SU-DHL-6 (cell line): ENCODE measurements at regions not wholly inside any gene's neighbourhood (a gene's known extent, or its start where the extent isn't known, plus 50 kb on each side); places are given as distances from the start of the nearest gene placed in this dataset.

Source experiments
- H2AFZ ChIP-seq: fragments of 200-600 bp; sonication (generic); 2 replicates; pipeline ENCODE4 v1.6.1; 2014; ENCODE audit warnings: low read depth, mild to moderate bottlenecking, moderate library complexity, mixed read lengths, antibody characterized with exemption, low read length; ENCODE audit not compliant: severe bottlenecking
- H3F3A ChIP-seq: fragments of 200-600 bp; shearing (Covaris generic); 2 replicates; pipeline ENCODE4 v1.6.0; 2016; ENCODE audit warnings: antibody characterized with exemption, mild to moderate bottlenecking; ENCODE audit not compliant: insufficient read depth
- H3K27ac ChIP-seq: fragments of 200-600 bp; sonication (generic); 2 replicates; pipeline ENCODE4 v1.5.1; 2016; ENCODE audit warnings: low read depth, mild to moderate bottlenecking, low read length, moderate library complexity, mixed read lengths
- H3K27me3 ChIP-seq: fragments of 200-600 bp; sonication (generic), shearing (Covaris generic); 2 replicates; pipeline ENCODE4 v1.6.0; 2014; ENCODE audit warnings: mild to moderate bottlenecking, low read length
- H3K36me3 ChIP-seq: fragments of 200-600 bp; sonication (generic); 2 replicates; pipeline ENCODE4 v1.6.1; 2014; ENCODE audit warnings: mild to moderate bottlenecking, low read length, mixed read lengths
- H3K4me2 ChIP-seq: fragments of 300-600, 200-600 bp; shearing (Covaris generic), sonication (generic); 2 replicates; pipeline ENCODE4 v1.6.0; 2014; ENCODE audit warnings: low read length, low read depth, mild to moderate bottlenecking; ENCODE audit not compliant: poor library complexity, severe bottlenecking
- H3K4me3 ChIP-seq: fragments of 200-600 bp; sonication (generic); 2 replicates; pipeline ENCODE4 v1.5.1; 2014; ENCODE audit warnings: antibody characterized with exemption, low read length, mild to moderate bottlenecking, mixed read lengths; ENCODE audit not compliant: insufficient read depth, poor library complexity, severe bottlenecking
- H3K79me2 ChIP-seq: fragments of 200-600 bp; sonication (generic); 2 replicates; pipeline ENCODE4 v1.6.1; 2014; ENCODE audit warnings: mild to moderate bottlenecking, low read length, moderate library complexity; ENCODE audit not compliant: insufficient read depth
- H3K9ac ChIP-seq: fragments of 200-600 bp; sonication (generic); 2 replicates; pipeline ENCODE4 v1.7.0; 2014; ENCODE audit warnings: mild to moderate bottlenecking, low read length
- H3K9me2 ChIP-seq: fragments of 200-600 bp; sonication (generic); replicated peaks from 2 replicates; pipeline ENCODE4 v1.6.1; 2014; ENCODE audit warnings: low read length; ENCODE audit not compliant: insufficient read depth
- H3K9me3 ChIP-seq: fragments of 200-600 bp; sonication (generic); 2 replicates; pipeline ENCODE4 v1.6.1; 2014; ENCODE audit warnings: low read length, mixed read lengths; ENCODE audit not compliant: insufficient read depth
- H4K20me1 ChIP-seq: fragments of 200-600 bp; sonication (generic); 2 replicates; pipeline ENCODE4 v1.6.1; 2014; ENCODE audit warnings: low read depth, mild to moderate bottlenecking, antibody characterized with exemption, low read length, moderate library complexity, mixed read lengths
- CTCF ChIP-seq: fragments of 200-600 bp; sonication (generic); IDR thresholded peaks from one replicate; pipeline ENCODE4 v1.5.1; 2017; ENCODE audit warnings: antibody characterized with exemption, mild to moderate bottlenecking, low read length, moderate library complexity; ENCODE audit not compliant: insufficient read depth, poor library complexity, severe bottlenecking
- EZH2phosphoT487 ChIP-seq: fragments of 200-600 bp; sonication (generic), shearing (Covaris generic); conservative IDR thresholded peaks from 2 replicates; pipeline ENCODE4 v1.6.1; 2018; ENCODE audit warnings: mild to moderate bottlenecking, antibody characterized with exemption, low read length, moderate library complexity, mixed read lengths

- no peak overlapping the region for H3K9ac ChIP-seq
- TF ChIP-seq EZH2phosphoT487 (no peak), CTCF (no peak)
- no peak overlapping the region for H2AFZ ChIP-seq
- no peaks in the 10 kb centered on the region for H3K36me3 ChIP-seq
- H3K4me2 ChIP-seq: no peak overlapping the region
- H3K27me3 ChIP-seq: no peaks in the 10 kb centered on the region
- no peaks in the 10 kb centered on the region for H3K9me3 ChIP-seq
- H3K4me3 ChIP-seq: no peak overlapping the region
- H3K27ac ChIP-seq: no peak overlapping the region
- no peaks in the 10 kb centered on the region for H3K9me2 ChIP-seq
- no peaks in the 10 kb centered on the region for H3F3A ChIP-seq
- no peaks in the 10 kb centered on the region for H3K79me2 ChIP-seq
- no peaks in the 10 kb centered on the region for H4K20me1 ChIP-seq
Measured at GRCh38 chr1:187685333-187685732, 856.6 kb downstream of the PLA2G4A start.

GRCh38 chr1:187689129-187689528 lies 860.4 kb downstream of the PLA2G4A start:
- no peaks in the 10 kb centered on the region for H3K36me3 ChIP-seq
- H3F3A ChIP-seq: no peaks in the 10 kb centered on the region
- H3K4me2 ChIP-seq: no peak overlapping the region
- no peaks in the 10 kb centered on the region for H3K9me3 ChIP-seq
- no peaks in the 10 kb centered on the region for H3K79me2 ChIP-seq
- no peak overlapping the region for H3K4me3 ChIP-seq
- H3K27ac ChIP-seq: no peak overlapping the region
- TF ChIP-seq EZH2phosphoT487 (no peak), CTCF (no peak)
- no peak overlapping the region for H2AFZ ChIP-seq
- no peaks in the 10 kb centered on the region for H3K27me3 ChIP-seq
- no peak overlapping the region for H3K9ac ChIP-seq
- H4K20me1 ChIP-seq: no peaks in the 10 kb centered on the region
- H3K9me2 ChIP-seq: no peaks in the 10 kb centered on the region

- Histone ChIP-seq H3K27ac (no peak overlapping the region), H3K4me3 (no peak overlapping the region), H3K9me3 (no peaks in the 10 kb centered on the region), H3K36me3 (no peaks in the 10 kb centered on the region), H3F3A (no peaks in the 10 kb centered on the region), H4K20me1 (no peaks in the 10 kb centered on the region), H3K27me3 (no peaks in the 10 kb centered on the region), H3K9ac (no peak overlapping the region), H3K4me2 (no peak overlapping the region), H3K79me2 (no peaks in the 10 kb centered on the region), H2AFZ (no peak overlapping the region), H3K9me2 (no peaks in the 10 kb centered on the region)
- TF ChIP-seq CTCF (no peak), EZH2phosphoT487 (no peak)
Measured at GRCh38 chr1:187691439-187691838, 862.7 kb downstream of the PLA2G4A start.
